ENCODE measurements at regions not wholly inside any gene's neighbourhood (a gene's known extent, or its start where the extent isn't known, plus 50 kb on each side); places are given as distances from the start of the nearest gene placed in this dataset.

DNA sequence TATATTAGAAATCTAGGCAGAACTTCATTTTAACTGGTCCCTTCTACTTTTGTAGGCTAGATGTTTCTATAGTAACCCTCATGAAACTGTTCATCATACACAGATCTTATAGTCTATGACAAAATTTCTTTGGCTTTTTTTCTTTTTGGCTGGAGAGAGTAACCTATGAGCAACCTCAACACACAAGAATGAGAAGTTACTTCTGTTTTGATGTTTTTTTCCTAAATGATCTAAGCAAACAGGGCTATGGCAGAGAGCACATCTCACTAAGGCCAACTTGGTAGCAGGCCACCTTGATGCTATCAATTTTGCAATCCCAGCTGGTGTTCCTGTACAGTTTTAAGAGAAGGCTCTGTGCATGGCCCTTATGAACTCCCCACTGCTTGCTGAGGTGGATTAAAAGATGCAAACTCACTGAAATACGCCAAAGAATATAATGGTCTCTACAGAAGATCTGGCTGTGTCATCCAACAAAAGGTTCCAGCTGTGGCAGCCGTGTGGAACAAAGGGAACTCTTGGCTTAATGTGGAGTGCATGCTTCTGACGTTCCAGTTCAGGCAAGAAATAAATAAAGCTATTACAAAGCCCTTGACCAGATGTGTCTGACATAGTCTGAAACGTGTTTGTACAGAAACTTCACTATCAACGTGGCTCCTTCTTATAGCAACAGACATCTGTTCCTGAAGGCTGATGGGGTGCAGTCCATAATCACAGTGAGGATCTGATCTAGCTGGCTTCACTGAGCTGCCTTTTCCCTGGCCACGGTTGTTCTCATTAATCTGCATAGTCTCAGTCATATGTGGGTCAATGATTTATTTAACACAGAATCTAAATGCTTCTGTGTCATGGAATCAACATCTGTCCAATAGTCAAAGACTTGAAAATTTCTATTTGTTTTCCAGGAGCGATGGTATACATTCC lies 481.1 kb downstream of the BMP2 start:
- TF ChIP-seq, protein P1, sequence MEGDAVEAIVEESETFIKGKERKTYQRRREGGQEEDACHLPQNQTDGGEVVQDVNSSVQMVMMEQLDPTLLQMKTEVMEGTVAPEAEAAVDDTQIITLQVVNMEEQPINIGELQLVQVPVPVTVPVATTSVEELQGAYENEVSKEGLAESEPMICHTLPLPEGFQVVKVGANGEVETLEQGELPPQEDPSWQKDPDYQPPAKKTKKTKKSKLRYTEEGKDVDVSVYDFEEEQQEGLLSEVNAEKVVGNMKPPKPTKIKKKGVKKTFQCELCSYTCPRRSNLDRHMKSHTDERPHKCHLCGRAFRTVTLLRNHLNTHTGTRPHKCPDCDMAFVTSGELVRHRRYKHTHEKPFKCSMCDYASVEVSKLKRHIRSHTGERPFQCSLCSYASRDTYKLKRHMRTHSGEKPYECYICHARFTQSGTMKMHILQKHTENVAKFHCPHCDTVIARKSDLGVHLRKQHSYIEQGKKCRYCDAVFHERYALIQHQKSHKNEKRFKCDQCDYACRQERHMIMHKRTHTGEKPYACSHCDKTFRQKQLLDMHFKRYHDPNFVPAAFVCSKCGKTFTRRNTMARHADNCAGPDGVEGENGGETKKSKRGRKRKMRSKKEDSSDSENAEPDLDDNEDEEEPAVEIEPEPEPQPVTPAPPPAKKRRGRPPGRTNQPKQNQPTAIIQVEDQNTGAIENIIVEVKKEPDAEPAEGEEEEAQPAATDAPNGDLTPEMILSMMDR (IDR thresholded peaks at IDR 0.05; ENCODE audit: low read length) = no peak
- no peak for TF ChIP-seq EZH2 (optimal IDR thresholded peaks at IDR 0.05; ENCODE audit: low read depth, low read length)
